ENCODE measurements at regions not wholly inside any gene's neighbourhood (a gene's known extent, or its start where the extent isn't known, plus 50 kb on each side); places are given as distances from the start of the nearest gene placed in this dataset.

DNA sequence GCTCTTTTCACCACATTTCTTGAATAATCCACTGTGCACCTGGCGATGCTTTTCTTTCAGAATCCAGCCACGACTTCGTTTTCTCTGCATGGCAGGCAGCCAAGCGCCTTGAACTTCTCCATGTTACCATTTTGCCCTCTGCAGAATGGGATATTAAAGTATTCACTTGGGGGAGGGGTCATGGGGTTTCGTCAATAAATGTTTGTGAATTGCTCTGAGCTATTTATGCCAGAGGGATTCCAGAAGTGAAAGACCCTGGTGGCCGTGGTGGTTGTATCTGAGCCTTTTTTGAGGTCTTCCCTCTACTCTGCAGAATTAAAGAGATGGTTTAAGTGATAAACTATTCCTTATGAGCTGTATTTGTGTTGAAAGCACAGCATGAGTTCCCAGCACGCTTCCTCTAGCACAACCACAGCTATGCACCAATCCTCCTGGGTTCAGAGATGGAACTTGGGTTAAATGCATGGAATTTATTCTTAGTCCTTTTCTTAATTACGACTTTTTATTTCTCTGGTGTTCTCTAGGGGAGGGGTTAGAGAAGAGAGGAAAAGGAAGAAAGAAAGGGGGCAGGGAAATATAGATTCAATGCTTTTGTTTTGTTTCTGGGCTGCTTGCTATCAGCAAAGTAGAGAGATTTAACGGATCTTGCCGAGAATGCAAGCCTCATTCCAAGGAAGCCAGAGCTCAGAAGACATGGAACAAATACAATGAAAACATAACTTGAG, 478.2 kb upstream of the TNC start:
- H3K4me1 ChIP-seq (ENCODE audit: insufficient read depth, low read length), result no peaks in the 10 kb centered on the region
- in situ Hi-C loops (cut with HindIII; ENCODE audit: extremely low pct_ligation_motif_present, low pct_unique_long_range_greater_than_20kb), result loop anchor here (10.0 to 25.0 kb wide), 3 partner anchors 291 to 1059 kb away; partner anchors contain the start of gene PAPPA
- ATAC-seq, result no peak
- TF ChIP-seq ZSCAN5A (CRISPR knock-in tag; IDR thresholded peaks at IDR 0.05; ENCODE audit: borderline replicate concordance) (no peak), ZNF674 (CRISPR knock-in tag; IDR thresholded peaks at IDR 0.05; ENCODE audit: low read depth) (no peak), KAT2B (IDR thresholded peaks at IDR 0.05; ENCODE audit: borderline replicate concordance, low read depth, low read length) (no peak), FOXC1 (CRISPR knock-in tag; IDR thresholded peaks at IDR 0.05; ENCODE audit: borderline replicate concordance) (no peak), ZNF441 (CRISPR knock-in tag; IDR thresholded peaks at IDR 0.05; ENCODE audit: borderline replicate concordance) (no peak), ZNF567 (CRISPR knock-in tag; IDR thresholded peaks at IDR 0.05; ENCODE audit: borderline replicate concordance) (no peak), NR3C1 (CRISPR knock-in tag; IDR thresholded peaks at IDR 0.05) (no peak), ZNF232 (CRISPR knock-in tag; IDR thresholded peaks at IDR 0.05; ENCODE audit: borderline replicate concordance) (no peak), ZNF761 (CRISPR knock-in tag; conservative IDR thresholded peaks at IDR 0.05) (no peak), KDM5A (IDR thresholded peaks at IDR 0.05; ENCODE audit: borderline replicate concordance, low read length) (no peak), ZNF234 (CRISPR knock-in tag; conservative IDR thresholded peaks at IDR 0.05) (no peak), SNAPC2 (CRISPR knock-in tag; IDR thresholded peaks at IDR 0.05) (no peak), ZNF367 (CRISPR knock-in tag; IDR thresholded peaks at IDR 0.05; ENCODE audit: borderline replicate concordance) (no peak), ZNF17 (CRISPR knock-in tag; IDR thresholded peaks at IDR 0.05) (no peak), CHD2 (IDR thresholded peaks at IDR 0.05; ENCODE audit: low read depth, low read length) (no peak), ZNF766 (CRISPR knock-in tag; IDR thresholded peaks at IDR 0.05; ENCODE audit: borderline replicate concordance) (no peak), RNF2 (conservative IDR thresholded peaks at IDR 0.05; ENCODE audit: low read depth) (no peak)
- TF ChIP-seq, protein P1, sequence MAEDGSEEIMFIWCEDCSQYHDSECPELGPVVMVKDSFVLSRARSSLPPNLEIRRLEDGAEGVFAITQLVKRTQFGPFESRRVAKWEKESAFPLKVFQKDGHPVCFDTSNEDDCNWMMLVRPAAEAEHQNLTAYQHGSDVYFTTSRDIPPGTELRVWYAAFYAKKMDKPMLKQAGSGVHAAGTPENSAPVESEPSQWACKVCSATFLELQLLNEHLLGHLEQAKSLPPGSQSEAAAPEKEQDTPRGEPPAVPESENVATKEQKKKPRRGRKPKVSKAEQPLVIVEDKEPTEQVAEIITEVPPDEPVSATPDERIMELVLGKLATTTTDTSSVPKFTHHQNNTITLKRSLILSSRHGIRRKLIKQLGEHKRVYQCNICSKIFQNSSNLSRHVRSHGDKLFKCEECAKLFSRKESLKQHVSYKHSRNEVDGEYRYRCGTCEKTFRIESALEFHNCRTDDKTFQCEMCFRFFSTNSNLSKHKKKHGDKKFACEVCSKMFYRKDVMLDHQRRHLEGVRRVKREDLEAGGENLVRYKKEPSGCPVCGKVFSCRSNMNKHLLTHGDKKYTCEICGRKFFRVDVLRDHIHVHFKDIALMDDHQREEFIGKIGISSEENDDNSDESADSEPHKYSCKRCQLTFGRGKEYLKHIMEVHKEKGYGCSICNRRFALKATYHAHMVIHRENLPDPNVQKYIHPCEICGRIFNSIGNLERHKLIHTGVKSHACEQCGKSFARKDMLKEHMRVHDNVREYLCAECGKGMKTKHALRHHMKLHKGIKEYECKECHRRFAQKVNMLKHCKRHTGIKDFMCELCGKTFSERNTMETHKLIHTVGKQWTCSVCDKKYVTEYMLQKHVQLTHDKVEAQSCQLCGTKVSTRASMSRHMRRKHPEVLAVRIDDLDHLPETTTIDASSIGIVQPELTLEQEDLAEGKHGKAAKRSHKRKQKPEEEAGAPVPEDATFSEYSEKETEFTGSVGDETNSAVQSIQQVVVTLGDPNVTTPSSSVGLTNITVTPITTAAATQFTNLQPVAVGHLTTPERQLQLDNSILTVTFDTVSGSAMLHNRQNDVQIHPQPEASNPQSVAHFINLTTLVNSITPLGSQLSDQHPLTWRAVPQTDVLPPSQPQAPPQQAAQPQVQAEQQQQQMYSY (CRISPR knock-in tag; IDR thresholded peaks at IDR 0.05), result no peak
- no peak for DNase-seq (ENCODE audit: low spot score)
- no TSS peak for BruUV-seq (replicated peaks)
- intact Hi-C loops (cut with micrococcal nuclease; ENCODE audit: unreplicated experiment), result no loop called here
- POLR2A ChIA-PET, result no interaction called here
- 4% methylated on average over 10 of the region's 10 CpGs for WGBS (ENCODE audit: low lambda C conversion rate)
- no peaks in the 10 kb centered on the region for H4K20me1 ChIP-seq (ENCODE audit: insufficient read depth, low read length)
- H3K27ac ChIP-seq (ENCODE audit: extremely low read length, insufficient read depth, low read length), result no peak overlapping the region
- H3K27me3 ChIP-seq (ENCODE audit: control insufficient read depth in 1 of 2, insufficient read depth in 2 of 2, low read length in 2 of 2), result no peaks in the 10 kb centered on the region
- CTCF ChIA-PET (ENCODE audit: low intra/inter-chr PET ratio, low total read pairs), result no interaction called here
- FAIRE-seq, result no peak
- H3K4me2 ChIP-seq (ENCODE audit: low read depth, low read length), result no peak overlapping the region
- H3K9ac ChIP-seq (ENCODE audit: insufficient read depth, low read depth, low read length), result no peak overlapping the region
- H2AFZ ChIP-seq (ENCODE audit: low read length), result no peak overlapping the region
- no peaks in the 10 kb centered on the region for H3K9me3 ChIP-seq (ENCODE audit: low read length)
- no peaks in the 10 kb centered on the region for H3K36me3 ChIP-seq (replicated peaks in 1 of 2; ENCODE audit: control insufficient read depth in 1 of 2, insufficient read depth in 2 of 2, low read length in 2 of 2)
- no peak overlapping the region for H3K4me3 ChIP-seq (replicated peaks in 1 of 3; ENCODE audit: insufficient read depth in 1 of 3, low read depth in 2 of 3, low read length in 3 of 3)
- H3K79me2 ChIP-seq (ENCODE audit: insufficient read depth, low read length), result no peaks in the 10 kb centered on the region
